PC-3 (cell line): ENCODE measurements at regions not wholly inside any gene's neighbourhood (a gene's known extent, or its start where the extent isn't known, plus 50 kb on each side); places are given as distances from the start of the nearest gene placed in this dataset.

ENCODE experiments used
- ATAC-seq: fragments of 200-7000 bp; cut with Tn5 transposase; 2 replicates; pipeline ENCODE4 v1.9.1; 2020; ENCODE audit warnings: mild to moderate bottlenecking, moderate library complexity
- BruUV-seq: library from RNA; stranded (reverse); fragments of 400-500 nt; replicated peaks from 2 replicates; lab custom pipeline; 2021; lab: Mats Ljungman, UMichigan
- CTCF ChIA-PET: fragments of 300-600 bp; sonication (Branson Sonifier 250); formaldehyde crosslinking; loops from one replicate; lab custom pipeline; 2022; ENCODE audit warnings: antibody characterized with exemption; lab: Charles Lee
- POLR2A ChIA-PET: fragments of 300-600 bp; sonication (Branson Sonifier 250); formaldehyde crosslinking; loops from one replicate; lab custom pipeline; 2022; ENCODE audit warnings: antibody characterized with exemption; ENCODE audit not compliant: unreplicated experiment; lab: Charles Lee
- DNase-seq: peaks from one replicate; pipeline ENCODE4 v3.0.0-alpha.2; 2015
- H2AFZ ChIP-seq: fragments of 300-600 bp; sonication (generic); 2 replicates; pipeline ENCODE4 v1.6.0; 2016; ENCODE audit warnings: antibody characterized with exemption, low read length
- H3F3A ChIP-seq: fragments of 300-600 bp; sonication (generic); one replicate; pipeline ENCODE4 v1.6.0; 2017; ENCODE audit warnings: antibody characterized with exemption, low read length, control low read depth, mild to moderate bottlenecking; ENCODE audit not compliant: unreplicated experiment
- H3K27ac ChIP-seq: fragments of 300-600 bp; sonication (generic); 2 replicates; pipeline ENCODE4 v1.5.1; 2016; ENCODE audit warnings: mild to moderate bottlenecking, low read length
- H3K27me3 ChIP-seq: fragments of 300-600 bp; sonication (generic); 2 replicates; pipeline ENCODE4 v1.6.1; 2016; ENCODE audit warnings: low read length, mixed read lengths
- H3K36me3 ChIP-seq: fragments of 300-600 bp; sonication (generic); 2 replicates; pipeline ENCODE4 v1.6.1; 2016; ENCODE audit warnings: low read depth, mixed run types, low read length, mixed read lengths
- H3K4me1 ChIP-seq: fragments of 300-600 bp; sonication (generic); 2 replicates; pipeline ENCODE4 v1.5.1; 2016; ENCODE audit warnings: low read length; ENCODE audit not compliant: insufficient read depth
- H3K4me2 ChIP-seq: fragments of 300-600 bp; sonication (generic); 2 replicates; pipeline ENCODE4 v1.6.0; 2016; ENCODE audit warnings: low read length
- H3K4me3 ChIP-seq: fragments of 300-600 bp; sonication (generic); 2 replicates; pipeline ENCODE4 v1.5.1; 2016; ENCODE audit warnings: mild to moderate bottlenecking, low read length, mixed read lengths
- H3K79me2 ChIP-seq: fragments of 300-600 bp; sonication (generic); 2 replicates; pipeline ENCODE4 v1.6.1; 2017; ENCODE audit warnings: low read length, mixed read lengths
- H3K9ac ChIP-seq: fragments of 300-600 bp; sonication (generic); 2 replicates; pipeline ENCODE4 v1.6.0; 2016; ENCODE audit warnings: mild to moderate bottlenecking, low read length
- H3K9me2 ChIP-seq: fragments of 300-600 bp; sonication (generic); replicated peaks from 2 replicates; pipeline ENCODE4 v1.6.1; 2016; ENCODE audit warnings: mixed run types, low read length, mixed read lengths
- H3K9me3 ChIP-seq: fragments of 300-600 bp; sonication (generic); 2 replicates; pipeline ENCODE4 v1.6.1; 2016; ENCODE audit warnings: low read length, mixed read lengths
- H4K20me1 ChIP-seq: fragments of 300-600 bp; sonication (generic); 2 replicates; pipeline ENCODE4 v1.6.1; 2016; ENCODE audit warnings: low read length, mixed read lengths
- EZH2 ChIP-seq: fragments of 300-600 bp; sonication (generic); IDR thresholded peaks from one replicate; pipeline ENCODE4 v1.6.1; 2017; ENCODE audit warnings: antibody characterized with exemption, mild to moderate bottlenecking, low read length; ENCODE audit not compliant: unreplicated experiment
- EZH2phosphoT487 ChIP-seq: fragments of 300-600 bp; sonication (generic); IDR thresholded peaks from 2 replicates; pipeline ENCODE4 v1.6.1; 2018; ENCODE audit warnings: mild to moderate bottlenecking, antibody characterized with exemption, low read length, borderline replicate concordance
- intact Hi-C: fragments of 100-400 bp; cut with micrococcal nuclease; formaldehyde crosslinking; loops from 2 replicates; pipeline ENCODE4 v1.9.0; 2023
- TF ChIP-seq, protein P1 (sequence below): fragments of 300-600 bp; sonication (generic); conservative IDR thresholded peaks from 2 replicates; pipeline ENCODE4 v1.5.1; 2017; ENCODE audit warnings: antibody characterized with exemption, low read depth, mild to moderate bottlenecking, low read length

DNA sequence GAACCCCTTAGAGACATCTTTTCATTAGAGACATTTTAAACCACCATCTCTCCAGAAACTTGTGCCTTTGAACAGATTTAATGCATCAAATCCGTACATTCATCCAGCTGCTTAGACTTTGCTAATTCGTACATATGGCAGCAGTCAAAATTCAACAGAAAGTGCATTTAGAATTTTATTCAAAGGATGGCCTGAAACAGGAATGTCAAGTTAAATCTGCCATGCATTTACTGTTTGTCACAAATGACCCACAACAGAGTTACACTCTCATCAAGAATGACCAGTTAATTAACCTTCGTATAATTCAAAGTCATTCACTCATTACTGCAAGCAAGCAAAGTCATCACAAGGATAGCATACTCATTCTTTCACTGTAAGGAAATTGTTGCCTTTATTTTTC, 284.3 kb downstream of the SLC7A11 start:
- H3K9me2 ChIP-seq = no peaks in the 10 kb centered on the region
- POLR2A ChIA-PET = no interaction called here
- CTCF ChIA-PET = no interaction called here
- H3K27me3 ChIP-seq = no peaks in the 10 kb centered on the region
- H2AFZ ChIP-seq = no peak overlapping the region
- H3K36me3 ChIP-seq = no peaks in the 10 kb centered on the region
- H3K4me1 ChIP-seq = peaks cover 54% of the 10 kb centered on the region
- H3K4me3 ChIP-seq = no peak overlapping the region
- H3F3A ChIP-seq = peaks cover 5% of the 10 kb centered on the region
- H3K9ac ChIP-seq = no peak overlapping the region
- no peak for DNase-seq
- TF ChIP-seq EZH2phosphoT487 = no peak
- TF ChIP-seq, protein P1, sequence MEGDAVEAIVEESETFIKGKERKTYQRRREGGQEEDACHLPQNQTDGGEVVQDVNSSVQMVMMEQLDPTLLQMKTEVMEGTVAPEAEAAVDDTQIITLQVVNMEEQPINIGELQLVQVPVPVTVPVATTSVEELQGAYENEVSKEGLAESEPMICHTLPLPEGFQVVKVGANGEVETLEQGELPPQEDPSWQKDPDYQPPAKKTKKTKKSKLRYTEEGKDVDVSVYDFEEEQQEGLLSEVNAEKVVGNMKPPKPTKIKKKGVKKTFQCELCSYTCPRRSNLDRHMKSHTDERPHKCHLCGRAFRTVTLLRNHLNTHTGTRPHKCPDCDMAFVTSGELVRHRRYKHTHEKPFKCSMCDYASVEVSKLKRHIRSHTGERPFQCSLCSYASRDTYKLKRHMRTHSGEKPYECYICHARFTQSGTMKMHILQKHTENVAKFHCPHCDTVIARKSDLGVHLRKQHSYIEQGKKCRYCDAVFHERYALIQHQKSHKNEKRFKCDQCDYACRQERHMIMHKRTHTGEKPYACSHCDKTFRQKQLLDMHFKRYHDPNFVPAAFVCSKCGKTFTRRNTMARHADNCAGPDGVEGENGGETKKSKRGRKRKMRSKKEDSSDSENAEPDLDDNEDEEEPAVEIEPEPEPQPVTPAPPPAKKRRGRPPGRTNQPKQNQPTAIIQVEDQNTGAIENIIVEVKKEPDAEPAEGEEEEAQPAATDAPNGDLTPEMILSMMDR = no peak
- TF ChIP-seq EZH2 = no peak
- no peak for ATAC-seq
- no peak overlapping the region for H3K4me2 ChIP-seq
- intact Hi-C loops = no loop called here
- no peaks in the 10 kb centered on the region for H3K9me3 ChIP-seq
- H4K20me1 ChIP-seq = no peaks in the 10 kb centered on the region
- no peaks in the 10 kb centered on the region for H3K79me2 ChIP-seq
- BruUV-seq = no TSS peak
- H3K27ac ChIP-seq = no peak overlapping the region

DNA sequence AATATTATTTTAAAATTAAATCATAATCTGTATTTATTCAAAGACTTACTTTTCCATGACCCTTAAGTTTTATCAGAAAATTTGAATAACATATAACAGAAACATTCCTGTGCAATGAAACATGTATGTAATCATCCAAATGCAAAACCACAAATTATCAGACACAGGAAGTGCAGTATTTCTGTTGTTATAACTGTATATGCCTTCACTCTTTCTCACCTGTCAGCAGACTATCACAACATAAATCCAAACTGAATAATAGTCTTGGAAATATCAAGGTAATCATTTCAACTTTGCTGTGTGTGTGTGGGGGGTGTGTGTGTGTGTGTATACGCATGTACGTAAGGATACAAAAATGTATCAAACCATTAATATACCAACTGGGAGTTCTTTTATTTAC, 285.9 kb downstream of the SLC7A11 start:
- CTCF ChIA-PET = no interaction called here
- no TSS peak for BruUV-seq
- Histone ChIP-seq H3K27me3 (no peaks in the 10 kb centered on the region), H3K4me3 (no peak overlapping the region), H3K9me3 (no peaks in the 10 kb centered on the region), H3K27ac (peak overlapping the region; percentile 84), H4K20me1 (no peaks in the 10 kb centered on the region), H3K9me2 (no peaks in the 10 kb centered on the region), H3K4me1 (peaks cover 39% of the 10 kb centered on the region), H3K79me2 (no peaks in the 10 kb centered on the region), H2AFZ (no peak overlapping the region), H3F3A (peaks cover under 1% of the 10 kb centered on the region), H3K4me2 (peak overlapping the region; percentile 64), H3K36me3 (no peaks in the 10 kb centered on the region), H3K9ac (no peak overlapping the region; the same call in 1 of the 2 replicates)
- no peak for ATAC-seq
- POLR2A ChIA-PET = interaction anchor here (0.6 kb wide), 1 partner anchor 308 kb away, joined by 3 read pairs; no protein-coding TSS in a partner anchor
- peak; percentile 47 for DNase-seq
- intact Hi-C loops = no loop called here
- TF ChIP-seq, protein P1 = no peak
- no peak for TF ChIP-seq EZH2
- no peak for TF ChIP-seq EZH2phosphoT487

DNA sequence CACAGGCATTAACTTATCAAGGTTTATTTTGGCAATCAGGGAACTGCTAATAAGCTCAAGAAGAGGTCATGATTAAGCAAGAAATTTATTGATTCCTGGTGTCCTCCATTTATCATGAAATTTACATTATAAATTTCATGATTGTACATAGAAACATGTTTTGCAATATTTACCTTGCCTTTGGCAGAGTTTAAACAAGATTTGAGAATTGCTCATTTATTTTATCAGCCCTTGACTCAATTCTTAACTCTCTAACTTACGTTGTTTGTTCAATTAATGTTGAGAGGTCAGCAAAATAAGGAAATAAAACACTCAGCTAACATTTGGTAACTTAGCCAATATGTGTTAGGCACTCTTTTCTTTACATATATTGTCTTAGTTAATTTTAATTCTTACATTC, 286.6 kb downstream of the SLC7A11 start:
- Histone ChIP-seq H3F3A (no peaks in the 10 kb centered on the region), H4K20me1 (no peaks in the 10 kb centered on the region), H3K9ac (peak overlapping the region; percentile 34; the same call in 1 of the 2 replicates), H3K27ac (peak overlapping the region; percentile 84), H2AFZ (no peak overlapping the region), H3K27me3 (no peaks in the 10 kb centered on the region), H3K4me2 (peak overlapping the region; percentile 64), H3K9me3 (no peaks in the 10 kb centered on the region), H3K36me3 (no peaks in the 10 kb centered on the region), H3K4me1 (peaks cover 32% of the 10 kb centered on the region), H3K79me2 (no peaks in the 10 kb centered on the region), H3K9me2 (no peaks in the 10 kb centered on the region), H3K4me3 (no peak overlapping the region)
- no TSS peak for BruUV-seq
- intact Hi-C loops = no loop called here
- POLR2A ChIA-PET = interaction anchor here (0.6 kb wide), 1 partner anchor 308 kb away, joined by 3 read pairs; no protein-coding TSS in a partner anchor
- CTCF ChIA-PET = no interaction called here
- TF ChIP-seq EZH2phosphoT487 = no peak
- TF ChIP-seq, protein P1 = no peak
- TF ChIP-seq EZH2 = no peak
- DNase-seq = peak; percentile 65
- ATAC-seq = peak; percentile 59
